Endothelial cell of umbilical vein (primary cell): ENCODE measurements at regions not wholly inside any gene's neighbourhood (a gene's known extent, or its start where the extent isn't known, plus 50 kb on each side); places are given as distances from the start of the nearest gene placed in this dataset.

ENCODE experiments used
- BruUV-seq: library from RNA; stranded (reverse); fragments of 400-500 nt; replicated peaks from 2 replicates; lab custom pipeline; 2021; lab: Mats Ljungman, UMichigan
- CTCF ChIA-PET: fragments of 300-600, 350-600 bp; sonication (Branson Sonifier 250); formaldehyde crosslinking; loops from one replicate; lab custom pipeline; 2021; ENCODE audit warnings: antibody characterized with exemption, inconsistent platforms; lab: Charles Lee
- POLR2A ChIA-PET: fragments of 300-600, 350-600 bp; sonication (Branson Sonifier 250); formaldehyde crosslinking; loops from one replicate; lab custom pipeline; 2021; ENCODE audit warnings: antibody characterized with exemption, inconsistent platforms; lab: Charles Lee
- DNase-seq: peaks from one replicate; pipeline ENCODE4 v3.0.0-alpha.2; 2011; ENCODE audit warnings: low read depth, low spot score
- FAIRE-seq: peaks from 2 replicates; lab custom pipeline; 2011; peaks lifted over from hg19 to GRCh38; lab: Jason Lieb, UNC
- H2AFZ ChIP-seq: 2 replicates; pipeline ENCODE4 v1.6.0; 2012; ENCODE audit warnings: low read depth, low read length, control low read depth, inconsistent platforms
- H3K27ac ChIP-seq: 2 replicates; pipeline ENCODE4 v1.5.1; 2011; ENCODE audit warnings: low read depth, mild to moderate bottlenecking, control low read depth, low read length, moderate library complexity; ENCODE audit not compliant: insufficient read depth
- H3K27me3 ChIP-seq, 2 experiments: 2 replicates each; pipeline versions ENCODE4 v1.6.0 to v1.6.1; 2011; ENCODE audit warnings: low read length in 2 of 2, mixed read lengths in 1 of 2; ENCODE audit not compliant: control insufficient read depth in 2 of 2, insufficient read depth in 2 of 2
- H3K36me3 ChIP-seq, 2 experiments: 2 replicates in 1 of 2; 3 replicates in 1 of 2; pipeline ENCODE4 v1.5.1; 2011; ENCODE audit warnings: low read length in 2 of 2, mild to moderate bottlenecking in 1 of 2, moderate library complexity in 1 of 2; ENCODE audit not compliant: control insufficient read depth in 2 of 2, insufficient read depth in 2 of 2; ENCODE audit errors: extremely low read depth in 1 of 2
- H3K4me1 ChIP-seq: 3 replicates; pipeline ENCODE4 v1.5.1; 2011; ENCODE audit warnings: mild to moderate bottlenecking, low read length; ENCODE audit not compliant: control insufficient read depth, insufficient read depth; ENCODE audit errors: extremely low read depth
- H3K4me2 ChIP-seq: 2 replicates; pipeline ENCODE4 v1.6.1; 2011; ENCODE audit warnings: low read length, control low read depth, mixed read lengths; ENCODE audit not compliant: insufficient read depth
- H3K4me3 ChIP-seq, 3 experiments: fragments of 200-600 bp in 1 of 3; sonication (generic), shearing (Covaris generic) in 1 of 3; replicated peaks in 1 of 3; 2 replicates each; pipeline ENCODE4 v1.5.1; 2011 to 2016; ENCODE audit warnings: control low read depth in 3 of 3, low read length in 3 of 3, mild to moderate bottlenecking in 2 of 3, inconsistent platforms in 1 of 3, low read depth in 1 of 3, moderate library complexity in 1 of 3; ENCODE audit not compliant: insufficient read depth in 1 of 3
- H3K79me2 ChIP-seq: 2 replicates; pipeline ENCODE4 v1.6.0; 2012; ENCODE audit warnings: low read length, inconsistent platforms; ENCODE audit not compliant: control insufficient read depth, insufficient read depth
- H3K9ac ChIP-seq: replicated peaks from 2 replicates; pipeline ENCODE3; 2011; ENCODE audit warnings: low read length, control low read depth; ENCODE audit not compliant: insufficient read depth; ENCODE audit errors: extremely low read depth
- H3K9me1 ChIP-seq: replicated peaks from 3 replicates; pipeline ENCODE4 v1.6.0; 2011; ENCODE audit warnings: mild to moderate bottlenecking, low read length; ENCODE audit not compliant: control insufficient read depth, insufficient read depth; ENCODE audit errors: extremely low read depth
- H3K9me3 ChIP-seq: replicated peaks from 2 replicates; pipeline ENCODE4 v1.5.1; 2012; ENCODE audit warnings: low read length, inconsistent platforms; ENCODE audit not compliant: control insufficient read depth, insufficient read depth
- H4K20me1 ChIP-seq: replicated peaks from 2 replicates; pipeline ENCODE3; 2011; ENCODE audit warnings: mild to moderate bottlenecking, low read length; ENCODE audit not compliant: control insufficient read depth, insufficient read depth; ENCODE audit errors: extremely low read depth
- CTCF ChIP-seq, 2 donors: IDR thresholded peaks; 1 replicate in 1 of 2; 2 replicates in 1 of 2; pipeline ENCODE4 v1.5.1; 2011; ENCODE audit warnings: low read length in 2 of 2, mild to moderate bottlenecking in 2 of 2, moderate library complexity in 2 of 2, control low read depth in 1 of 2, inconsistent platforms in 1 of 2, low read depth in 1 of 2; ENCODE audit not compliant: insufficient read depth in 1 of 2; ENCODE audit errors: extremely low read depth in 1 of 2
- EZH2 ChIP-seq: IDR thresholded peaks from 2 replicates; pipeline ENCODE4 v1.6.1; 2012; ENCODE audit warnings: borderline replicate concordance, low read depth, mild to moderate bottlenecking, moderate library complexity, low read length, inconsistent platforms; ENCODE audit not compliant: severe bottlenecking
- FOS ChIP-seq: IDR thresholded peaks from 2 replicates; pipeline ENCODE4 v1.6.1; 2011; ENCODE audit warnings: mild to moderate bottlenecking, low read length, moderate library complexity, borderline replicate concordance; ENCODE audit not compliant: insufficient read depth
- GATA2 ChIP-seq: IDR thresholded peaks from 2 replicates; pipeline ENCODE4 v1.7.0; 2011; ENCODE audit warnings: low read depth, mild to moderate bottlenecking, moderate library complexity, mixed read lengths, low read length; ENCODE audit not compliant: insufficient read length, insufficient read depth
- JUN ChIP-seq: IDR thresholded peaks from 2 replicates; pipeline ENCODE4 v1.6.1; 2011; ENCODE audit warnings: borderline replicate concordance, low read depth; ENCODE audit not compliant: insufficient read length, insufficient read depth
- MAX ChIP-seq: IDR thresholded peaks from 2 replicates; pipeline ENCODE4 v1.6.1; 2011; ENCODE audit not compliant: insufficient read depth, insufficient read length
- MYC ChIP-seq: IDR thresholded peaks from one replicate; pipeline ENCODE4 v1.6.1; 2011; ENCODE audit warnings: mild to moderate bottlenecking, low read depth, low read length
- POLR2A ChIP-seq: IDR thresholded peaks from 2 replicates; pipeline ENCODE4 v1.6.1; 2012; ENCODE audit warnings: low read depth, mild to moderate bottlenecking, control low read depth, low read length
- POLR2AphosphoS5 ChIP-seq: IDR thresholded peaks from 2 replicates; pipeline ENCODE4 v1.6.1; 2012; ENCODE audit warnings: low read depth, mild to moderate bottlenecking, control low read depth, low read length, moderate library complexity; ENCODE audit not compliant: insufficient read depth
- dilution Hi-C: fragments of 300-500 bp; cut with MboI; formaldehyde crosslinking; loops from one replicate; pipeline ENCODE4 v1.15.0; 2019; ENCODE audit warnings: low sequenced_read_pairs; ENCODE audit not compliant: extremely low pct_ligation_motif_present
- intact Hi-C: fragments of 100-400 bp; cut with micrococcal nuclease; formaldehyde crosslinking; loops from one replicate; pipeline ENCODE4 v1.10.0; 2022

GRCh38 chr3:95673215-95673614 is 1141.2 kb upstream of the EPHA6 start:
- Histone ChIP-seq H3K27ac (no peak overlapping the region), H3K9me1 (no peaks in the 10 kb centered on the region), H3K4me1 (no peaks in the 10 kb centered on the region), H3K9me3 (no peaks in the 10 kb centered on the region), H3K79me2 (no peaks in the 10 kb centered on the region), H3K27me3 (no peaks in the 10 kb centered on the region), H3K4me3 (no peak overlapping the region), H4K20me1 (no peaks in the 10 kb centered on the region), H3K4me2 (no peak overlapping the region), H2AFZ (no peak overlapping the region), H3K36me3 (no peaks in the 10 kb centered on the region), H3K9ac (no peak overlapping the region)
- POLR2A ChIA-PET: no interaction called here
- dilution Hi-C loops: no loop called here
- FAIRE-seq (no peak), DNase-seq (no peak)
- CTCF ChIA-PET: no interaction called here
- no peak for TF ChIP-seq CTCF (IDR thresholded peaks at IDR 0.05; ENCODE audit: extremely low read depth in 1 of 2, insufficient read depth in 1 of 2, low read depth in 1 of 2, low read length in 2 of 2)
- no peak for TF ChIP-seq EZH2
- intact Hi-C loops: no loop called here
- no TSS peak for BruUV-seq

DNA sequence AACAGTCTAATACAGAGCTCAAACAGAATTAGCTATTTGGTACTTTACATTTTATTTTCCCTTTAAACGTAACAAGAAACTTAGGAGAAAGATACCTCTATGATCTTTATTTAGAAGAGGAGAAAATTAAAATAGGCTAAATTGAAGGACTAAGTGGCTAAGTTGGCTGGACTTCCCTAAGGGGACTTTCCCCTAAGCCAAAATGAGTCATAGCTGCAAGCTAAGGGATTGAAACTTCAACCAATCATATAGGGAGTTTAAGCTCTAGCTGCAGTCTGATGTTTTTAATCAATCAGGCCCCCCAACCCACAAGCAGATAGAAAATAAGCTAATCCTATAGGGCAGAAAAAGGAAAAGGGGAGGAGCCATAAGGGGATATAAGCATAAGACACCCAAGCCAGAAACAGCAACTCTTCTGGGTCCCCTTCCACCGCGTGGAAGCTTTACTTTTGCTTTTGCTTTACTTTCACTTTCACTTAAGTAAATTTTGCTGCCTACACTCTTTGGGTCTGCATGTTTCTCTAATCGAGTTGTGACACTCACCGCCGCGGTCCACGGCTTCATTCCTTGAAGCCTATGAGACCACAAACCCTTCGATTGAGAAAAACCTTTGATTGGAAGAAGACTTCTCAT is 1108.5 kb upstream of the EPHA6 start:
- no peaks in the 10 kb centered on the region for H3K9me3 ChIP-seq
- no peak for FAIRE-seq
- TF ChIP-seq MYC (no peak), POLR2A (no peak), FOS (no peak), POLR2AphosphoS5 (no peak), GATA2 (no peak), JUN (no peak), MAX (no peak), EZH2 (no peak), CTCF (IDR thresholded peaks at IDR 0.05; ENCODE audit: extremely low read depth in 1 of 2, insufficient read depth in 1 of 2, low read depth in 1 of 2, low read length in 2 of 2) (no peak)
- H4K20me1 ChIP-seq: no peaks in the 10 kb centered on the region
- no peaks in the 10 kb centered on the region for H3K79me2 ChIP-seq
- intact Hi-C loops (no loop called here), dilution Hi-C loops (no loop called here)
- BruUV-seq: no TSS peak
- no peaks in the 10 kb centered on the region for H3K4me1 ChIP-seq
- no peaks in the 10 kb centered on the region for H3K9me1 ChIP-seq
- H3K36me3 ChIP-seq: no peaks in the 10 kb centered on the region
- H3K9ac ChIP-seq: no peak overlapping the region
- H3K27me3 ChIP-seq: no peaks in the 10 kb centered on the region
- H2AFZ ChIP-seq: no peak overlapping the region
- H3K4me3 ChIP-seq: no peak overlapping the region
- H3K4me2 ChIP-seq: no peak overlapping the region
- ChIA-PET CTCF (no interaction called here), POLR2A (no interaction called here)
- peak; percentile 2 for DNase-seq
- H3K27ac ChIP-seq: no peak overlapping the region
